Activated CD8-positive, alpha-beta memory T cell treated with anti-CD3 and anti-CD28 coated beads for 36 hours (primary cell): ENCODE measurements at regions not wholly inside any gene's neighbourhood (a gene's known extent, or its start where the extent isn't known, plus 50 kb on each side); places are given as distances from the start of the nearest gene placed in this dataset.
"Not testable (repeated sequence)": the region's sequence is repeated elsewhere in the genome, so short reads cannot be mapped to it uniquely, and the experiment has no call there.

ENCODE experiments used
- CTCF ChIA-PET: fragments of 350-600 bp; sonication (Branson Sonifier 250); formaldehyde crosslinking; loops from one replicate; lab custom pipeline; 2021; ENCODE audit warnings: antibody characterized with exemption; lab: Charles Lee
- POLR2A ChIA-PET: fragments of 350-600 bp; sonication (Branson Sonifier 250); formaldehyde crosslinking; loops from one replicate; lab custom pipeline; 2021; ENCODE audit warnings: antibody characterized with exemption; lab: Charles Lee

- ChIA-PET POLR2A (no interaction called here), CTCF (no interaction called here)
Observed at GRCh38 chr12:19988948-19989347, 379.4 kb upstream of the PDE3A start.

DNA sequence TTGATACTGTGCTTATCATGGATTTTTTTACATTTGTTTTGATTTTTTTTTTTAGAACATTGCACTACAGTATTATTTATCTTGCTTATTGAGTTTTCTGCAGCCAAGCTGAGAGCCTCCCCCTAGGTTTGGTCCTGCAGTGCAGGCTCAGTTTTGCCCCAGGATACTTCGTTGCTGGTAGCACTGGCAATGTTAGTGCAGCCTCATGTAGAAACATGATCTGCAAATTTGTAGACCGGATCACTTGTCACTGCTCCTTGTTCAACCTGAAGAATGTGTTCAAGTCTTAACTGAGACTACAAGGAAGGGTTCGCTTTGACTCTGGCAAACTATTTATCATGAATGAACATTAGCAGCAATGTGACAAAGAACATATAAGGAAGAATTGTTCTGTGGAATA, 377.2 kb upstream of the PDE3A start:
- CTCF ChIA-PET, result no interaction called here
- POLR2A ChIA-PET, result no interaction called here

GRCh38 chr12:19992311-19992710, 376.0 kb upstream of the PDE3A start:
- CTCF ChIA-PET, result no interaction called here
- POLR2A ChIA-PET, result no interaction called here

DNA sequence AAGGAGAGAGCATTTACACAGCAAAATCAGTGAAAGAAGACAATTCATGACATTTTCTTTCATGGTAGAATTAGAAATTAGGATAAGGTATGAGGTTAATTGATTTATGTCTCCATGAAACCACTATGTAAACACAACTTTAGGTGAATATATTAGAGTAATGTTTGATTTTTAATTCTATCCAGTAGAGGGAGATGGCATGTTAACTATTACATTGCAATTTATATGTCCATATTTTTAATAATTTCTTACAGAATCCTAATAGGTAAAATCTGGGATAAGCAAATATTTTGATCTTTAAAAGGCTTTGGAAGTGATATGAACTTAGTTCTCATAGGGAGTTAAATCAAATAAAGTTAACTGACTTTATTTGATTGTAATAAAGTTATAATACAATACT, 373.4 kb upstream of the PDE3A start:
- ChIA-PET CTCF (no interaction called here), POLR2A (no interaction called here)

DNA sequence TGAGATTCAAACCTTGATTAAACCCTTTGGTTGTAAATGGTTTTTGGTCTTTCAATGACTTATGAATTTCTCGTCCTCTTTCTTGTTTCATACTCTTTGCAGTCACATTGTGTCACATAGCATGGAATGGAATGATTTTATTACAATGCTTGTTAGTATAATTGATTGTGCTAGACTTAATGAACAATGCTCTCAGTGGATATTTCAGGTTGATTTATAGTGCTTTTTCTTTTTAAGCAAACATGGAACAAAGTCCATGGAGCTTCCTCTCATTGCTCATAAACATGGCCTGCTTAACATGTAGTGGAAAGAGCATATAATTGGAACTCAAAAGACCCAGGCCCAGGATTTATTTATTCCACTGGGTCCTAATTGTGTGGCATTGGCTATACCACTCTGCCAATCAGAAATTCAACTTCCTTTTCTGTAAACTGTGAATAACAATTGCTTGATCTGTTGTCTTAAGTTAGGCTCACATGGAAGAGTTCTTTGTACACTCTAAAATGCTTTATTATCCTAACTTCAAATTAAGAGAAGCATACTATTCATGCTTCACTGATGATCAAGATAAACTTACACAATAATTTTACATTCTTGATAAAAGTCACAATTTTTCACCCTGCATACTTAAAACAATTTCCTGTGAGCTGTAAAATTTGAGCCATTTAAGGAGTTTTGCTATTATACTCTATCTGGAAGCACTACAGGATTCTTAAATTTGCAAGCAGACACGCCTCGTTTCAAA, 370.5 kb upstream of the PDE3A start:
- POLR2A ChIA-PET, result no interaction called here
- CTCF ChIA-PET, result no interaction called here

DNA sequence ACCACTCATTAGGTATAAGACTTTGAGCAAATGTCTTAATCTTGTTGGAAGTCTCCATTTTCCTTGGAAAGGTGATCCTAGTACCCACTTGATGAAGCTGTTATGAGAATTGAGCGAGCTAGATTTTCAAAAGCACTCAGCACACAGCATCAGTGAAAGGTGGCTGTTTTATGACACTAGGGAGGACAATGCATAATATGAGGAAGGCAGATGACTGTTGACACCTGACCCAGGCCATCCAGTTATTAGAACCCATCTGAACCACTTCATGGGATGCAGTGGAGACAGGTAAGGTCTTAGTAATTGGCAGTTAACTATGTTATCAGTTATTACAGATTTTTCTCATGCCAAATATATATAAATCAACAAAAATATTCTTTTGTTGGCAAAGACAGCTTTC, 369.9 kb upstream of the PDE3A start:
- CTCF ChIA-PET, result no interaction called here
- POLR2A ChIA-PET, result no interaction called here

- POLR2A ChIA-PET, result no interaction called here
- CTCF ChIA-PET, result no interaction called here
Observed at GRCh38 chr12:19998961-19999804, 369.2 kb upstream of the PDE3A start.

GRCh38 chr12:19999805-20000138, 368.6 kb upstream of the PDE3A start:
- ChIA-PET POLR2A (no interaction called here), CTCF (no interaction called here)

DNA sequence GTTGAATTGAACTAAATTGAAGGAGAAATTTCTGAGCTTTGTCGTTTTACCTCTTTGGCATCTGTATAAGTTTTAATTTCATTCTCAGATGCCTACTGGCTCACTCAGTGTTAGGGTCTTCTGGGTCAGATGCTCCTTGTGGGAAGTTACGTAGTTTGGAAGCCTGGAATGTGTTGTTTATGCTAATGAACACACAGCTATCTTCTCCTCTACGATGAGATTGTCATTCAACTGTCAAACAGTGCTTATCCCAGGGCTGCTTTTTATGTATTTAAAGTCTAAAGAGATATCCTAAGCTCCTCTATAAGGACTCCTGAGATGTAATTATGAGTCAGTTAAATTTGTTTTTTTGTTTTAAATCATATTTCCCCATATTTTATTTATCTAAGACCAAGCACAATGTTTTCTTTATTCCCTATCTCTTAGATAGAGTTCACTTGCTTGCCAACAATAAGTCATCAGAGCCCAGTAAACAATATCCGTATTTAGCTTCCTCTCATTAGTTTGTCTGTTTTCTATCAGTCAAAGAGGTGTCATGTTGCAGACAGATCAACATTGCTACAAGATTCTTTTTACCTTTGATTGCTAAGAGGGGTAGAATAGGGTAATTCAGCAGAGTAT, 368.0 kb upstream of the PDE3A start:
- CTCF ChIA-PET, result no interaction called here
- POLR2A ChIA-PET, result no interaction called here

DNA sequence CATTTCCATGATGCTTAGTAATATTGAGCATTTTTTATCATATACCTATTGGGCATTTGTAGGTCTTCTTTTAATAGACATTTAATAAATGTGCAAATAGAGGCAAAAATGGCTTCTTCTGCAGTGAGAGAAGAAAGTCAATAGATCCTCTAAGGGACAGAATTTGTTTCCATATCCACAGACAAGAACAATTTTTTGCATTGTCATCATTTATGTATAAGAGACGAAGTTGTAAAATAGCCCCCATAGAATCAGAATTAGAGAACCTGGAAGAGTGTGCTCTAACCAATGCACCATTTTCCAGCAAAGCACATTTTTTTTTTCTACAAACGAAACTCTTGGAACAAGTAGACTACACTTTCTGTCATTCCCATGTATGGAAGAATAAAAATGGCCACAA, 365.1 kb upstream of the PDE3A start:
- CTCF ChIA-PET, result interaction anchor here (0.7 kb wide), 1 partner anchor 38 kb away, joined by 5 read pairs; no protein-coding TSS in a partner anchor
- POLR2A ChIA-PET, result no interaction called here

GRCh38 chr12:20004952-20005351, 363.4 kb upstream of the PDE3A start:
- POLR2A ChIA-PET, result no interaction called here

GRCh38 chr12:20006871-20007730, 361.2 kb upstream of the PDE3A start:
- ChIA-PET CTCF (no interaction called here), POLR2A (no interaction called here)

More at GRCh38 chr12:20004952-20005351, 363.4 kb upstream of the PDE3A start:
- CTCF ChIA-PET, result no interaction called here

- POLR2A ChIA-PET, CTCF ChIA-PET: not testable (repeated sequence)
Observed at GRCh38 chr12:20009965-20010364, 358.4 kb upstream of the PDE3A start.

DNA sequence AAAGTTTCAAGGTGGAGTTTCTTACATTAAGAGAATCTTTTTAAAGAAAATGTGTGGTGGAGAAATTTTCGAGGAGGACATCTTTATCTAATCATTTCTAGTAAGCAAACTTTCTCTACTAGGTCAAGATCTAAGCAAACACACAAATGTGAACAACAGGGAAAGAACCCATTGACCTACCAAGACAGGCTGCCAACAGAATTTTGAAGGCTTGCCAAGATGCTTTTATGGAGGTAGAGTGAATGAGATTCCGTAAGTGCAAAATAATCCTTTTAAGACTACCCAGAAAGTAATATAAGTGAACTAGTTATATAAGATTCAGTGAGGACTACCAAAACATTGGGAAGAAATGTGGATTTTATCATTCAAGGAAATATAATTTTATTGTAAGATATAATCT, 357.1 kb upstream of the PDE3A start:
- POLR2A ChIA-PET, result no interaction called here

GRCh38 chr12:20017802-20018201, 350.5 kb upstream of the PDE3A start:
- POLR2A ChIA-PET, result no interaction called here
- CTCF ChIA-PET, result no interaction called here

More for the DNA sequence above, 357.1 kb upstream of the PDE3A start:
- CTCF ChIA-PET, result no interaction called here

DNA sequence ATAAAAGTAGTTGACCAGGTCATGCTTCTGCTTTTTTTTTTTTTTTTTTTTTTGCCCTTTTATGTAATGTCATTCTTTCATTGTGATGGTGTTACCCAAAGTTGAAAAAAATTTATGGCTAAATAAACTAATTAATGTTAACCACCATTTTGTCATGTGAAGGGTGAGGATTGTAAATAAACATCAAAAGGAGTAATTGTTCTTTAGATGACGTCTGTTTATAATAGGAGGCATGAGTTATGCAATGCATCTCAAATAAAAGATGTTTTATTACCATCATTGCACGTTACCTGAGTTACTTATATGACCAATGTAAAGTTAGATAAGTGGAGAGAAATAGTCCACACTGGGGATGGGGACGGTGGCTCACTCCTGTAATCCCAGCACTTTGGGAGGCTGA, 349.9 kb upstream of the PDE3A start:
- ChIA-PET POLR2A (no interaction called here), CTCF (no interaction called here)

- POLR2A ChIA-PET, result no interaction called here
- CTCF ChIA-PET, result no interaction called here
Observed at GRCh38 chr12:20024194-20024593, 344.1 kb upstream of the PDE3A start.

GRCh38 chr12:20028033-20028432, 340.3 kb upstream of the PDE3A start:
- ChIA-PET POLR2A (no interaction called here), CTCF (no interaction called here)

GRCh38 chr12:20030826-20031225, 337.5 kb upstream of the PDE3A start:
- ChIA-PET CTCF (no interaction called here), POLR2A (no interaction called here)

DNA sequence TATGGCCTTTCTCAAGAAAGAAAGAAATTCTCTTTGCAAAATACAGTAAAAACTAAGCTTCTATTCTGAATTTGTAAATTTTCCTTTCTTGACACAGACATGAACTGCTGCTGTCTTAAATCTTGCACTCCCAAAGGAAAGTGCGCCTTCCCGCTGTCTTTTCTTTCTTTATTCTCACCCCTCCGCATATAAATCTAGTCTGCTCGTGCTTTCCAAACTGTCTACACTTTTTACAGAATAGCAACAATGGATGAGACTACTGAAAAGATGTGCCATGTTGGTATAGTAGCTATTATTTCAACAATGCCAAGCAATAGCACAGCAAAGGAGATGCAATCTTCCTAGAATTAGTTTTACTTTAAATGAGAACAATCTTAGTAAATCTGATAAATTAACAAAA, 328.8 kb upstream of the PDE3A start:
- CTCF ChIA-PET, result no interaction called here

More for the DNA sequence above, 328.8 kb upstream of the PDE3A start:
- POLR2A ChIA-PET, result no interaction called here
